ENCODE measurements at regions not wholly inside any gene's neighbourhood (a gene's known extent, or its start where the extent isn't known, plus 50 kb on each side); places are given as distances from the start of the nearest gene placed in this dataset.

GRCh38 chr7:142571581-142571980, 177.7 kb upstream of the PRSS1 start:
- TF ChIP-seq, protein P1, sequence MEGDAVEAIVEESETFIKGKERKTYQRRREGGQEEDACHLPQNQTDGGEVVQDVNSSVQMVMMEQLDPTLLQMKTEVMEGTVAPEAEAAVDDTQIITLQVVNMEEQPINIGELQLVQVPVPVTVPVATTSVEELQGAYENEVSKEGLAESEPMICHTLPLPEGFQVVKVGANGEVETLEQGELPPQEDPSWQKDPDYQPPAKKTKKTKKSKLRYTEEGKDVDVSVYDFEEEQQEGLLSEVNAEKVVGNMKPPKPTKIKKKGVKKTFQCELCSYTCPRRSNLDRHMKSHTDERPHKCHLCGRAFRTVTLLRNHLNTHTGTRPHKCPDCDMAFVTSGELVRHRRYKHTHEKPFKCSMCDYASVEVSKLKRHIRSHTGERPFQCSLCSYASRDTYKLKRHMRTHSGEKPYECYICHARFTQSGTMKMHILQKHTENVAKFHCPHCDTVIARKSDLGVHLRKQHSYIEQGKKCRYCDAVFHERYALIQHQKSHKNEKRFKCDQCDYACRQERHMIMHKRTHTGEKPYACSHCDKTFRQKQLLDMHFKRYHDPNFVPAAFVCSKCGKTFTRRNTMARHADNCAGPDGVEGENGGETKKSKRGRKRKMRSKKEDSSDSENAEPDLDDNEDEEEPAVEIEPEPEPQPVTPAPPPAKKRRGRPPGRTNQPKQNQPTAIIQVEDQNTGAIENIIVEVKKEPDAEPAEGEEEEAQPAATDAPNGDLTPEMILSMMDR (conservative IDR thresholded peaks at IDR 0.05; ENCODE audit: low read depth, low read length) = no peak
- TF ChIP-seq EZH2 (IDR thresholded peaks at IDR 0.05; ENCODE audit: borderline replicate concordance, low read depth, low read length, poor library complexity, severe bottlenecking) = no peak
